GM12875 (cell line): ENCODE measurements at regions not wholly inside any gene's neighbourhood (a gene's known extent, or its start where the extent isn't known, plus 50 kb on each side); places are given as distances from the start of the nearest gene placed in this dataset.

Experiments
- H3K4me3 ChIP-seq: one replicate; pipeline ENCODE4 v1.5.1; 2011; ENCODE audit warnings: low read depth, low read length, control low read depth
- TF ChIP-seq, protein P1 (sequence below): IDR thresholded peaks from 2 replicates; pipeline ENCODE4 v1.5.1; 2011; ENCODE audit warnings: low read depth, mild to moderate bottlenecking, control low read depth, inconsistent platforms, low read length, moderate library complexity, borderline replicate concordance; ENCODE audit not compliant: insufficient read depth

DNA sequence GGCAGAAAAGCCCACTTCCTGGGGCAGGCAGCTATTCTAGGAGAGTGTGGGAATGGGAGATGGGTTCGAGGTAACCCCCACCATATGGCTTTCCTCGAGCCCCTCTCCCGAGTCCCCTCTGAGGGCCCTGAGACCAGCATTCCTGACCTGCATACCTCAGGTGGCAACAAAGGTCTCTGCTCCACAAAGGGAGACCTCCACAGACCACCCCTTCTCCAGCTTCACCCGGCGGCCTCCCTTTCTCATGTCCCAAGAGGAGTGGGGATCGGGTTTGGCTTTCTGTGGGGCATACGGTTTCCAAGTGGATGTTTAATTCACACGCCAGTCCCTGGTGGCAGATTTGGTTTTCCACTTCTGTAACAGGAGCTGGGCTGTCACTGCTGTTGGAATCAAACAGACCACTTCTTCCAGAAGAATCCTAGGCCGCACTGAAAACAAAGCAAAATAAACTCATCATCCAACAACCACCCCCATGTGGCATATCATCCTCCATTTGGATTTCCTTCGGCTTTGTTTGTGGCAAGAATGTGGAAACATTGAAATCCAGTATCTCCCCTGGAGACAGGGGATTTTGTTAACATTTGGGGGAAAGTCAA, 83.2 kb downstream of the DLL1 start:
- no peak overlapping the region for H3K4me3 ChIP-seq
- TF ChIP-seq, protein P1, sequence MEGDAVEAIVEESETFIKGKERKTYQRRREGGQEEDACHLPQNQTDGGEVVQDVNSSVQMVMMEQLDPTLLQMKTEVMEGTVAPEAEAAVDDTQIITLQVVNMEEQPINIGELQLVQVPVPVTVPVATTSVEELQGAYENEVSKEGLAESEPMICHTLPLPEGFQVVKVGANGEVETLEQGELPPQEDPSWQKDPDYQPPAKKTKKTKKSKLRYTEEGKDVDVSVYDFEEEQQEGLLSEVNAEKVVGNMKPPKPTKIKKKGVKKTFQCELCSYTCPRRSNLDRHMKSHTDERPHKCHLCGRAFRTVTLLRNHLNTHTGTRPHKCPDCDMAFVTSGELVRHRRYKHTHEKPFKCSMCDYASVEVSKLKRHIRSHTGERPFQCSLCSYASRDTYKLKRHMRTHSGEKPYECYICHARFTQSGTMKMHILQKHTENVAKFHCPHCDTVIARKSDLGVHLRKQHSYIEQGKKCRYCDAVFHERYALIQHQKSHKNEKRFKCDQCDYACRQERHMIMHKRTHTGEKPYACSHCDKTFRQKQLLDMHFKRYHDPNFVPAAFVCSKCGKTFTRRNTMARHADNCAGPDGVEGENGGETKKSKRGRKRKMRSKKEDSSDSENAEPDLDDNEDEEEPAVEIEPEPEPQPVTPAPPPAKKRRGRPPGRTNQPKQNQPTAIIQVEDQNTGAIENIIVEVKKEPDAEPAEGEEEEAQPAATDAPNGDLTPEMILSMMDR = no peak

DNA sequence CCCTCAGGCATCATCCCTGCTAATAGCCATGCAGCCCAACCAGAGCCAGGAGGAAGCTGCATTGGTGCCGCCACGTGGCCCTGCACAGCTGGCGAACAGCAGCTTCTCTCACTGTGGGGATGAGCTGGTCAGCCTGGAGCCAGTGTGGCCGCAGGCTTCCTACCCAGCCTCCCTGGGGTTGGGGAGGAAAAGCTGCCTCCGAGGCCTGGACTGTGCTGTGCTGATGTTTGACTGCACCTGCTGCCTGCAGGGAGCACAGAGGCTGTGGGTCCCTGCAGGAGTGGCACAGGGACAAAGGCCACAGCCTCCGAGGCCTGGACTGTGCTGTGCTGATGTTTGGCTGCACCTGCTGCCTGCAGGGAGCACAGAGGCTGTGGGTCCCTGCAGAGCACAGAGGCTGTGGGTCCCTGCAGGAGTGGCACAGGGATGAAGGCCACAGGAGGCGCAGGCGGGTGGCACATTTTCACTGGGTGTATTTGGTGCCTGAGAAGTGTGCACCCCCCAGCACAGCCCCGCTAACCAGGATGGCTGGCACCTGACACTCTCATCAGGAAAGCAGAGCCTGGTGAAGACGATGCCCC, 83.9 kb downstream of the DLL1 start:
- H3K4me3 ChIP-seq = no peak overlapping the region
- TF ChIP-seq, protein P1 = no peak

DNA sequence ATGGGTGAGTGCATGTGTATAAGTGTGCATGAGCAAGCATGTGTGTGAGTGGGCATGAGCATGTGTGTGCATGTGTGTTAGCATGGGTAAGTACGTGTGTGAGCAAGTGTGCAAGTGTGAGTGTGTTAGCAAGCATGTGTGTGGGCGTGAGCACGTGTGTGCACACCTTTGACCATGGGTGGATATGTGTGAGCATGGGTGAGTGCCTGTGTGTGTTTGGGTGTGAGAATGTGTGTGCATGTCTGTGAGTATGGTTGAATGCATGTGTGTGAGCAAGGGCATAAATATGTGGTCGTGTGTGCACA, 84.6 kb downstream of the DLL1 start:
- TF ChIP-seq, protein P1 = no peak
- no peak overlapping the region for H3K4me3 ChIP-seq

DNA sequence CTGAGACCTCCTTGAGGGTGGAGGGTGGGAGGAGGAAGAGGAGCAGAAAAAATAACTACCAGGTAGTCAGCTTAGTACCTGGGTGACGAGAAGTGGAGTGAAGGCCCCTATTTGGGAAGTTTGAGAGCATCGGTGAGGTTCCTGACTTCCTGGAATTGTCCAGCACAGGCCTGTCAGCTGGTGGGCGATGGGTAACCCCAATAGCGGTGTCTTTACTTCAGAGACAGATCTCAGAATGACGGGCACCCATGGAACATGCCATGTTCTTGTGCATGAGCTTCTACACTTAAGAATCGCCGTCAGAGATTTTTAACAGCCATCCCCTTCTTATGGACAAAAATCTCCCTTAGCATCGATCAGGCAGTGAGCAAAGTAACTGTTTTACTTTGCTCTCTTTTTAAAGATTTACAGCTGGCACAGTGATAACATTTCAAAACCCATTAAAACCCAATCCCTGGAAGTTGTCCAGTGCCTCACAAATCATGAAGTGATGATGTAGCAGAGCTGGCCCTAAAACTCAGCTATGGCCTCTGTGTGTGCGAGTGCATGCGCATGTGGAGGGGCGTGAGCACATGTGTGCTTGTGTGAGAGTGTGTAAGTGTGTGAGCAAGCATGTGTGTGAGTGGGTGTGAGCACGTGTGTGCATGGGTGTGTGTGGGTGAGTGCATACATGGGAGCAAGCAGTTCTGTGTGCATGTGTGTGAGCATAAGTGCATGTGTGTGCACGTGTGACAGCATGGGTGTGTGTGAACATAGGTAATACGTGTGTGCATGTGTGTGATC, 85.2 kb downstream of the DLL1 start:
- no peak overlapping the region for H3K4me3 ChIP-seq
- TF ChIP-seq, protein P1 = no peak

DNA sequence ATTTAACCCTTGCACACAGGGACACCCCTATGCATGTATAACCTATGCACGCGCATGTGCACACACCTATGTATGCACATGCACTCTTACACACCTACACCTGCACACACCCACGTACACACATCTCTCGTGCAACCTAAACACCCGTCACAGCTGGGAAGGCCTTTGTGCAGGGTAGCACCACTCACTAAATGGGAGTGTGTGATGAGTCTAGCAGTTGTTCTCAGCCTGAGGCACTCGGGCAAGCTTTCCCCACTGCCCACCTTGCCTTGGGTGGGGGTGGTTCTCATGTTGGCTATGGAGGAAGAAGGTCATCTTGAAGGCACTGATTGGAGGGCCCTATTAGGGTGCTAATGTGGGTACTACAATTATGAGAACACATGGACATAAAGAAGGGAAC, 85.8 kb downstream of the DLL1 start:
- no peak overlapping the region for H3K4me3 ChIP-seq
- TF ChIP-seq, protein P1 = no peak

DNA sequence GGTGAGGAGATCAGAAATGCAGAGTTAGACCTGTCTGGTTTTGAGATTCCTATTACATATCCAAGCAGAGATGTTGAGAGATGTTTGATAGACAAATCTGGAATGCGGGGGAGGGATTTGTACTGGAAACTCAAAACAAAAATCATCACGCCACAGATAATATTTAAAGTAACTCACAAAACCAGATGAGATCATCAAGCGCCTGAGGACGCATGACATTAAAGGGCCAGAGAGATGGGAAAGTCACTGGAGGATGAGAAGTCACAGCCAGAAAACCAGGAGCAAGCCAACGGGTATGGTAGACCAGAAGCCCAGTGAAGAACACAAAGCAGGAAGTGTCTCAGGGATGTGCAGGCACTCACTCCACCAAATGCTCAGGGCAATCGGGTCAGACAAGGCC, 87.7 kb downstream of the DLL1 start:
- TF ChIP-seq, protein P1 = no peak

More for the DNA sequence above, 87.7 kb downstream of the DLL1 start:
- no peak overlapping the region for H3K4me3 ChIP-seq
